ENCODE measurements at regions not wholly inside any gene's neighbourhood (a gene's known extent, or its start where the extent isn't known, plus 50 kb on each side); places are given as distances from the start of the nearest gene placed in this dataset.

- TF ChIP-seq CHD7 (IDR thresholded peaks at IDR 0.05; ENCODE audit: insufficient replicate concordance, low read length) (no peak), SP4 (IDR thresholded peaks at IDR 0.05; ENCODE audit: low read length) (no peak), CTBP2 (IDR thresholded peaks at IDR 0.05; ENCODE audit: borderline replicate concordance, insufficient read depth, insufficient read length, low read length) (no peak)
Measured at GRCh38 chr3:124118397-124118796, 126.5 kb upstream of the ROPN1 start (continued).
